AG04449 (cell line): ENCODE measurements at regions not wholly inside any gene's neighbourhood (a gene's known extent, or its start where the extent isn't known, plus 50 kb on each side); places are given as distances from the start of the nearest gene placed in this dataset.

Experiments used
- CTCF ChIA-PET: fragments of 350-600 bp; formaldehyde crosslinking; extraction: SDS; loops from one replicate; lab custom pipeline; 2021; ENCODE audit warnings: antibody characterized with exemption; lab: Yijun Ruan, JAX
- POLR2A ChIA-PET: fragments of 400-600, 350-600 bp; formaldehyde crosslinking; extraction: SDS; loops from one replicate; lab custom pipeline; 2020; ENCODE audit warnings: antibody characterized with exemption, inconsistent platforms; lab: Yijun Ruan, JAX
- DNase-seq: peaks from one replicate; pipeline ENCODE4 v3.0.0-alpha.2; 2010; ENCODE audit warnings: low read depth, low spot score
- H3K4me3 ChIP-seq: 2 replicates; pipeline ENCODE4 v1.5.1; 2011; ENCODE audit warnings: low read depth, mild to moderate bottlenecking, control low read depth, low read length
- CTCF ChIP-seq: IDR thresholded peaks from one replicate; pipeline ENCODE4 v1.5.1; 2011; ENCODE audit warnings: mild to moderate bottlenecking, moderate library complexity, low read length, control low read depth, inconsistent platforms; ENCODE audit not compliant: insufficient read depth; ENCODE audit errors: missing control alignments

DNA sequence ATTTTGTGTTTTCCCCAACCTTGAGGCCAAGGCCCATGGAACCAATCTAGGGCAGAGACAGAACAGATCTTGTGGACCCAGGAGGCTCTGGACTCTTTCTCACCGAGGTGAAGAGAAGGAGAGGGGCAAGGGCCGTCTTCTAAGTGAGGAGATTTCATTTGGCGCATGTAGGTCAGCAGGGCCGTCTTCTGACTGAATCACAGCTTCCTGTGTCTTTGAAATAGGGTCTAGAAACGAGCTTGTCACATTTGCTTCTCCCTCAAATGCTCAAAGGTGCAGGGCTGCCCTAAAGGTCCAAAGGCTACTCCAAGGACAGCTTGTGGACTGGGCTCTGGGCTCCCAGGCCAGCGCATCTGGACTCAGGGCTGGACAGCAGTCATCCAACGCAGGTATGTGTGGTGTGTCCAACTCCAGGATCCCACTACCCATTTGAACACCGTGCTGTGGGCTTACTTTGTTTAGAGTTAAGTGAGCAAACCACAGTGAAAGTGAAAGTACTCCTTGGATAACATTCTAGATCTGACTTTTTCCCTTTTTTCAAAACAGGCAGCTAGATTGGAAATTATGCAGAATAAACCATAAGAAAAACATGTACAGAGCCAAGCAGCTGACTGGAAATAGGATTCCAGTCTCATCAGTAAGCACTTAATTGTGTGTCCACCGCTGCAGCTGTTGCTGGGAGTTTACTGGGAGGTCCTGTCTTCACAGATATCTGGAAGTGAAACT is 357.0 kb downstream of the GADD45G start:
- no peak for DNase-seq
- POLR2A ChIA-PET: no interaction called here
- TF ChIP-seq CTCF: no peak
- CTCF ChIA-PET: interaction anchor here (0.9 to 1.0 kb wide), 2 partner anchors 14 to 17 kb away, joined by 3 read pairs; no protein-coding TSS in a partner anchor
- H3K4me3 ChIP-seq: no peak overlapping the region

- no peak for DNase-seq
- H3K4me3 ChIP-seq: no peak overlapping the region
- no peak for TF ChIP-seq CTCF
- ChIA-PET POLR2A (no interaction called here), CTCF (no interaction called here)
Observed at GRCh38 chr9:89963280-89963679, 358.5 kb downstream of the GADD45G start.

DNA sequence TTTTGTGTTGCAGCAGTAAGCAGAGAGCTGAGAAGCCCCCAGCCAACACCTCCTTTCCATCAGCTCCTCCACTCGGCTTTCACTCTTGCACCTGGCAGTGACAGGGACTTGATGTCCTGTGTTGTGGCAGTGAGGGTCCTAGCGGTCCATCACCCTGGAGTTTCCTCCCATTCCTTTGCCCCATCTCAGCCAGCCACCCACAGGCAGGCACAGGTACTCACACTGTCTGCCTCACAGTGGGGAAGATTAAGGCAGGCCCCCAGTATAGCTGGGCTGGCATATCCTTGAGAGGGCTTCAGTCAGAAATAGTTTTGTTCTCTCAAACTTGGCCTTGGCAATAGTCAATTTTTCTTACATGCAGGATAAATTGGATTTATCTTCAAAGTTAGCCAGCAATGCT is 362.7 kb downstream of the GADD45G start:
- no peak for TF ChIP-seq CTCF
- no peak for DNase-seq
- ChIA-PET CTCF (no interaction called here), POLR2A (no interaction called here)
- no peak overlapping the region for H3K4me3 ChIP-seq

- POLR2A ChIA-PET: no interaction called here
- DNase-seq: no peak
- H3K4me3 ChIP-seq: no peak overlapping the region
- CTCF ChIA-PET: no interaction called here
- TF ChIP-seq CTCF: no peak
Observed at GRCh38 chr9:89969156-89969675, 364.4 kb downstream of the GADD45G start.

DNA sequence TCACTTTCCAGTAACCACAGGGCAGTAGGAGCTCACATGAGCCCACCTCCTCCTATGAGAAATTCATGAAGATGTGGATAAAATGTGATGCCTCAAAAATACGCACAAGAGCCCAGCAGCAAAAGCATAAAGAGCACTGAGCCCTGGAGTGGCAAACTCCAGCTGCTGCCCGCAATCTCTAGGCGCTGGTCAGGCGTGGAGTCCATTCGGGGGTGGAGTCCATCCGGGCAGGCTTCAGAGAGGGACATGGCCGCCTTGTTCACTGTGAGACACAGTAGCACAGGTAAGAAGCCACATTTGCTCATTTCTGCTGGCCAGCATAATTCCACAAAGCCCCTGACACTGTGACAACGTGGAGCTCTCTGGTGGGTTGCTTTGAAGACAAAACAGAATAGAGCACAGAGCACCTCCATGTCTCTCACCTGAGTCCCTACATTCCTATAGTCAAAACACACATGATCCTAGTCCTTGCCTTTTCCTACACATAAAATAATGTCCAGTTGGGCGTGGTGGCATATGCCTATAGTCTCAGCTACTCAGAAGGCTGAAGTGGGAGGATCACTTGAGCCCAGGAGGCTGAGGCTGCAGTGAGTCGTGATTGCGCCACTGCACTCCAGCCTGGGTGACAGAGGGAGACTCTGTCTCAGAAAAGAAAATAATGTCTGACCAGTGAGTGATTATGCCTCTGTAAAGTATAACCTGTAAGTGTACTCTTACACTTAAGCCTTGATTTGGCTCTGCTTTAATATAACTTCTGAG is 365.2 kb downstream of the GADD45G start:
- ChIA-PET CTCF (no interaction called here), POLR2A (no interaction called here)
- TF ChIP-seq CTCF: no peak
- DNase-seq: no peak
- no peak overlapping the region for H3K4me3 ChIP-seq

DNA sequence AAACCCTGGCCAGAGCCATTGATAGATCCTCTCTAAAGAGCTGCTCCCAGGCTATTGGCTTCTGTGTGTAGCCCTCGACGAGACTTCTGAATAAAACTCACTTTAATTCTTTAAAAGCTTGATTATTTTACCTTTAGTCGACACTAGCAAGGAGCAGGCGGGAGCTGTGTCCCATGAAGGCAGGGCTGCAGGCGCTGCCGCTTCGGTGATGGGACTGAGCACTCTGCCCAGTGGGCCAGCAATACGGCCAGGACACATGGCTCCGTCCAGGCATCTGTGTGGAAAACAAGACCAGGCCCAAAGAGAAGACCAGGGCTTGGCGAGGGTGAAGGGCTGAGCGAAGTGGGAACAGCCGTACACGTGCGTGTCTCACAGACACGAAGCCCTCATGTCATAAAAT is 365.9 kb downstream of the GADD45G start:
- no peak for TF ChIP-seq CTCF
- no peak overlapping the region for H3K4me3 ChIP-seq
- POLR2A ChIA-PET: no interaction called here
- CTCF ChIA-PET: no interaction called here
- DNase-seq: no peak
